Osteoblast (primary cell): ENCODE measurements at regions not wholly inside any gene's neighbourhood (a gene's known extent, or its start where the extent isn't known, plus 50 kb on each side); places are given as distances from the start of the nearest gene placed in this dataset.
"Not testable (repeated sequence)": the region's sequence is repeated elsewhere in the genome, so short reads cannot be mapped to it uniquely, and the experiment has no call there.

Experiments used
- DNase-seq: peaks from one replicate; pipeline ENCODE4 v3.0.0; 2011; ENCODE audit warnings: low spot score, mixed read lengths; ENCODE audit not compliant: insufficient read length; ENCODE audit errors: missing footprints
- H2AFZ ChIP-seq: 2 replicates; pipeline ENCODE4 v1.6.0; 2011; ENCODE audit warnings: mild to moderate bottlenecking, low read length
- H3K27ac ChIP-seq: 2 replicates; pipeline ENCODE4 v1.5.1; 2011; ENCODE audit warnings: mild to moderate bottlenecking, low read depth, low read length, moderate library complexity
- H3K27me3 ChIP-seq: 2 replicates; pipeline ENCODE4 v1.6.0; 2012; ENCODE audit warnings: mild to moderate bottlenecking, control low read depth, inconsistent platforms, low read length, moderate library complexity; ENCODE audit not compliant: insufficient read depth
- H3K36me3 ChIP-seq: 2 replicates; pipeline ENCODE4 v1.5.1; 2011; ENCODE audit warnings: mild to moderate bottlenecking, low read length, control low read depth, moderate library complexity; ENCODE audit not compliant: insufficient read depth
- H3K4me1 ChIP-seq: 2 replicates; pipeline ENCODE4 v1.5.1; 2011; ENCODE audit warnings: mild to moderate bottlenecking, low read length, control low read depth, moderate library complexity; ENCODE audit not compliant: insufficient read depth
- H3K4me2 ChIP-seq: 2 replicates; pipeline ENCODE4 v1.6.0; 2011; ENCODE audit warnings: mild to moderate bottlenecking, low read length; ENCODE audit not compliant: insufficient read depth
- H3K4me3 ChIP-seq: fragments of 200-600 bp; sonication (generic); 3 replicates; pipeline ENCODE4 v1.5.1; 2012; ENCODE audit warnings: mild to moderate bottlenecking, low read length, inconsistent platforms; ENCODE audit not compliant: insufficient read depth
- H3K79me2 ChIP-seq: 2 replicates; pipeline ENCODE4 v1.6.0; 2012; ENCODE audit warnings: mild to moderate bottlenecking, low read length, control low read depth, inconsistent platforms; ENCODE audit not compliant: insufficient read depth
- H3K9me3 ChIP-seq: 2 replicates; pipeline ENCODE4 v1.5.1; 2011; ENCODE audit warnings: low read depth, low read length, control low read depth
- H4K20me1 ChIP-seq: 2 replicates; pipeline ENCODE4 v1.6.0; 2012; ENCODE audit warnings: mild to moderate bottlenecking, low read length, control low read depth; ENCODE audit not compliant: insufficient read depth
- TF ChIP-seq, protein P1 (sequence below): IDR thresholded peaks from 2 replicates; pipeline ENCODE4 v1.5.1; 2011; ENCODE audit warnings: mild to moderate bottlenecking, low read depth, low read length, moderate library complexity; ENCODE audit errors: extremely low read depth

DNA sequence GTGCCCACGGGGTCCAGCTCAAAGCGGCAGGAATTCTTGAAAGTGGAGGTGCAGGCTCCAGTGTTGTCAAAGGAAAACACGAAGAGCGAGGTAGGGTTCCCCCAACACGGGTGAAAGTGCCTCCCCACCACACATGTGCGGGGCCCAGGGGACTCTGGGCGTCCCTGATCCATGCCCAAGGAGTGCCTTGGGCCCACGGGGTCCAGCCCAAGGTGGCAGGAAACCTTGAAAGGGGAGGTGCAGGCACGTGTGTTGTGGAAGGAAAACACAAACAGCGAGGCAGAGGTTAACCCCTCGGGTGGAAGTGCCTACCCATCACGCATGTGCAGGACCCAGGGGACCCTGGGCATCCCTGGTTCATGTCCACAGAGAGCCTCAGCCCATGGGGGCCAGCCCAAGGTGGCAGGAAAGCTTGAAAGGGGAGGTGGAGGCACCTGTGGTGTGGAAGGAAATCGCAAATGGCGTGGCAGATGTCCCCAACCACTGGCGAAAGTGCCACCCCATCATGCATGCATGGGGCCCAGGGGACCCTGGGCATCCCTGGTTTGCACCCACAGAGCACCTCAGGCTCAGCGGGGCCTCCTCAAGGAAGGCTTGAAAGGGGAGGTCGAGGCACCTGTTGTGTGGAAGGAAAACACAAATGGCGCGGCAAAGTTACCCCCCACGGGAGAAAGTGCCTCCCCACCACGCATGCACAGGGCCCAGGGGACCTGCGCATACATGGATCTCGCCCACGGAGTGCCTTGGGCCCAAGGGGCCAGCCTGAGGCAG is 584.6 kb downstream of the ALG10 start:
- no peak for DNase-seq
- Histone ChIP-seq H3K27ac (no peak overlapping the region), H4K20me1 (no peaks in the 10 kb centered on the region), H3K27me3 (no peaks in the 10 kb centered on the region), H3K4me1 (no peaks in the 10 kb centered on the region), H3K4me3 (no peak overlapping the region), H3K79me2 (no peaks in the 10 kb centered on the region), H3K4me2 (no peak overlapping the region), H2AFZ (no peak overlapping the region), H3K36me3 (no peaks in the 10 kb centered on the region), H3K9me3 (no peaks in the 10 kb centered on the region)
- TF ChIP-seq, protein P1, sequence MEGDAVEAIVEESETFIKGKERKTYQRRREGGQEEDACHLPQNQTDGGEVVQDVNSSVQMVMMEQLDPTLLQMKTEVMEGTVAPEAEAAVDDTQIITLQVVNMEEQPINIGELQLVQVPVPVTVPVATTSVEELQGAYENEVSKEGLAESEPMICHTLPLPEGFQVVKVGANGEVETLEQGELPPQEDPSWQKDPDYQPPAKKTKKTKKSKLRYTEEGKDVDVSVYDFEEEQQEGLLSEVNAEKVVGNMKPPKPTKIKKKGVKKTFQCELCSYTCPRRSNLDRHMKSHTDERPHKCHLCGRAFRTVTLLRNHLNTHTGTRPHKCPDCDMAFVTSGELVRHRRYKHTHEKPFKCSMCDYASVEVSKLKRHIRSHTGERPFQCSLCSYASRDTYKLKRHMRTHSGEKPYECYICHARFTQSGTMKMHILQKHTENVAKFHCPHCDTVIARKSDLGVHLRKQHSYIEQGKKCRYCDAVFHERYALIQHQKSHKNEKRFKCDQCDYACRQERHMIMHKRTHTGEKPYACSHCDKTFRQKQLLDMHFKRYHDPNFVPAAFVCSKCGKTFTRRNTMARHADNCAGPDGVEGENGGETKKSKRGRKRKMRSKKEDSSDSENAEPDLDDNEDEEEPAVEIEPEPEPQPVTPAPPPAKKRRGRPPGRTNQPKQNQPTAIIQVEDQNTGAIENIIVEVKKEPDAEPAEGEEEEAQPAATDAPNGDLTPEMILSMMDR = no peak

DNA sequence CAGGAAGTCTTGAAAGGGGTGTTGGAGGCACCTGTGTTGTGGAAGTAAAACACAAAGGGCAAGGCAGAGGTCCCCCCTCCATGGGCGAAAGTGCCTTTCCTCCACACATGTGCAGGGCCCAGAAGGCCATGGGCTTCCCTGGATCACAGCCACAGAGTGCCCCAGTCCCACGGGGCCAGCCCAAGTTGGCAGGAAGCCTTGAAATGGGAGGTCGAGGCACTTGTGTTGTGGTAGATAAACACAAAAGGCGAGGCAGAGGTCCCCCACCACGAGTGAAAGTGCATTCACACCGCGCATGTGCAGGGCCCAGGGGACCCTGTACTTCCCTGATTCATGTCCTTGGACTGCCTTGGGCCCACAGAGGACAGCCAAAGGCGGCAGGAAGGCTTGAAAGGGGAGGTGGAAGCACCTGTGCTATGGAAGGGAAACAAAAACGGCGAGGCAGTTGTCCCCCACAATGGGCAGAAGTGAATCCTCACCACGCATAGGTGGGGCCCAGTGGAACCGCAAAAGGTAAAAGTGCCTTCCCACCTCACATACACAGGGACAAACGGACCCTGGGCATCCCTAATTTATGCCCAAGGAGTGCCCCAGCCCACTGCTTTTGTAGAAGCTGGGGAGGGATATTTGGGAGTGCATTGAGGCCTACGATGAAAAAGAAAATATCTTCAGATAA is 585.4 kb downstream of the ALG10 start:
- no peak overlapping the region for H3K27ac ChIP-seq
- no peaks in the 10 kb centered on the region for H3K9me3 ChIP-seq
- no peaks in the 10 kb centered on the region for H3K36me3 ChIP-seq
- TF ChIP-seq, protein P1 = no peak
- H3K4me1 ChIP-seq = no peaks in the 10 kb centered on the region
- no peaks in the 10 kb centered on the region for H4K20me1 ChIP-seq
- H3K4me2 ChIP-seq = no peak overlapping the region
- no peak overlapping the region for H2AFZ ChIP-seq
- H3K27me3 ChIP-seq = no peaks in the 10 kb centered on the region
- H3K4me3 ChIP-seq = no peak overlapping the region
- H3K79me2 ChIP-seq = no peaks in the 10 kb centered on the region
- no peak for DNase-seq

- H3K27ac ChIP-seq, H3K79me2 ChIP-seq, H4K20me1 ChIP-seq, H3K4me3 ChIP-seq, H3K27me3 ChIP-seq, H3K4me2 ChIP-seq, H3K36me3 ChIP-seq, H2AFZ ChIP-seq, DNase-seq, H3K9me3 ChIP-seq, H3K4me1 ChIP-seq: not testable (repeated sequence)
Observed at GRCh38 chr12:34613988-34614387, 591.7 kb downstream of the ALG10 start.

GRCh38 chr12:34625116-34625515 is 602.8 kb downstream of the ALG10 start:
- Histone ChIP-seq H4K20me1 (no peaks in the 10 kb centered on the region), H3K4me2 (no peak overlapping the region), H3K4me3 (no peak overlapping the region), H3K79me2 (no peaks in the 10 kb centered on the region), H3K4me1 (no peaks in the 10 kb centered on the region), H3K27me3 (no peaks in the 10 kb centered on the region), H2AFZ (no peak overlapping the region), H3K36me3 (no peaks in the 10 kb centered on the region), H3K9me3 (no peaks in the 10 kb centered on the region), H3K27ac (no peak overlapping the region)
- TF ChIP-seq, protein P1 = no peak
- no peak for DNase-seq
